GM12878 (cell line): ENCODE measurements at regions not wholly inside any gene's neighbourhood (a gene's known extent, or its start where the extent isn't known, plus 50 kb on each side); places are given as distances from the start of the nearest gene placed in this dataset.

Experiments used
- ATAC-seq: fragments of 200-7000 bp; cut with Tn5 transposase; 3 replicates; pipeline ENCODE4 v1.9.1; 2020; ENCODE audit warnings: mild to moderate bottlenecking, moderate library complexity
- BruUV-seq: library from RNA; stranded (reverse); fragments of 400-500 nt; replicated peaks from 2 replicates; lab custom pipeline; 2021; lab: Mats Ljungman, UMichigan
- CTCF ChIA-PET: fragments of 300-600 bp; sonication (Branson Sonifier 250); formaldehyde crosslinking; extraction: SDS; loops from one replicate; lab custom pipeline; 2021; ENCODE audit warnings: inconsistent platforms; lab: Yijun Ruan, JAX
- POLR2A ChIA-PET: fragments of 350-600 bp; formaldehyde crosslinking; extraction: SDS; loops from one replicate; lab custom pipeline; 2021; ENCODE audit warnings: inconsistent platforms; lab: Charles Lee
- RAD21 ChIA-PET: fragments of 300-600 bp; sonication (Branson Sonifier 250); formaldehyde crosslinking; loops from one replicate; lab custom pipeline; 2023; ENCODE audit warnings: antibody characterized with exemption; ENCODE audit not compliant: unreplicated experiment; lab: Charles Lee
- SMC1A ChIA-PET: fragments of 300-600 bp; sonication (Branson Sonifier 250); formaldehyde crosslinking; loops from one replicate; lab custom pipeline; 2023; ENCODE audit not compliant: unreplicated experiment, uncharacterized antibody; lab: Charles Lee
- DNase-seq: peaks from one replicate; pipeline ENCODE4 v3.0.0-alpha.2; 2011; ENCODE audit warnings: low read depth, low spot score
- FAIRE-seq: peaks from 3 replicates; lab custom pipeline; 2011; peaks lifted over from hg19 to GRCh38; lab: Jason Lieb, UNC
- H2AFZ ChIP-seq: 2 replicates; pipeline ENCODE4 v1.6.0; 2011; ENCODE audit warnings: low read depth, low read length, control low read depth; ENCODE audit not compliant: control insufficient read depth
- H3K27ac ChIP-seq: 2 replicates; pipeline ENCODE4 v1.5.1; 2011; ENCODE audit warnings: control low read depth; ENCODE audit not compliant: control insufficient read depth, insufficient read depth
- H3K27me3 ChIP-seq, 2 experiments: replicated peaks in 1 of 2; 2 replicates each; pipeline versions ENCODE4 v1.6.0 to v1.6.1; 2011; ENCODE audit warnings: low read length in 1 of 2; ENCODE audit not compliant: control insufficient read depth in 2 of 2, insufficient read depth in 2 of 2
- H3K36me3 ChIP-seq, 2 experiments: 2 replicates each; pipeline ENCODE4 v1.5.1; 2011; ENCODE audit warnings: low read length in 1 of 2; ENCODE audit not compliant: control insufficient read depth in 2 of 2, insufficient read depth in 2 of 2
- H3K4me1 ChIP-seq: 2 replicates; pipeline ENCODE4 v1.6.1; 2011; ENCODE audit warnings: mild to moderate bottlenecking, low read length, moderate library complexity, mixed read lengths; ENCODE audit not compliant: control insufficient read depth, insufficient read depth
- H3K4me2 ChIP-seq: 2 replicates; pipeline ENCODE4 v1.6.0; 2011; ENCODE audit warnings: control low read depth; ENCODE audit not compliant: control insufficient read depth, insufficient read depth
- H3K4me3 ChIP-seq: fragments of 200-600 bp; sonication (generic); 2 replicates; pipeline ENCODE4 v1.5.1; 2016
- H3K79me2 ChIP-seq: 2 replicates; pipeline ENCODE4 v1.6.0; 2011; ENCODE audit warnings: low read length; ENCODE audit not compliant: control insufficient read depth, insufficient read depth
- H3K9ac ChIP-seq: 2 replicates; pipeline ENCODE4 v1.8.0; 2011; ENCODE audit warnings: low read length, control low read depth, mixed read lengths; ENCODE audit not compliant: control insufficient read depth, insufficient read depth
- H3K9me3 ChIP-seq: replicated peaks from 3 replicates; pipeline ENCODE4 v1.5.1; 2011; ENCODE audit warnings: mild to moderate bottlenecking, low read length; ENCODE audit not compliant: control insufficient read depth, insufficient read depth
- H4K20me1 ChIP-seq: 2 replicates; pipeline ENCODE4 v1.6.0; 2011; ENCODE audit not compliant: control insufficient read depth, insufficient read depth
- CHD1 ChIP-seq: IDR thresholded peaks from 2 replicates; pipeline ENCODE4 v1.6.1; 2012; ENCODE audit warnings: low read depth, low read length, improper control_type of control experiment
- CHD4 ChIP-seq: fragments of 200-600 bp; sonication (generic); IDR thresholded peaks from 2 replicates; pipeline ENCODE4 v1.6.1; 2016; ENCODE audit warnings: mild to moderate bottlenecking
- EED ChIP-seq: sonication (generic); IDR thresholded peaks from 2 replicates; pipeline ENCODE4 v1.6.1; 2016; ENCODE audit warnings: antibody characterized with exemption, low read depth
- HCFC1 ChIP-seq: fragments of 150-350 bp; IDR thresholded peaks from 2 replicates; pipeline ENCODE4 v1.6.1; 2014; ENCODE audit warnings: low read length
- MTA2 ChIP-seq: fragments of 450-650 bp; IDR thresholded peaks from 2 replicates; pipeline ENCODE4 v1.6.1; 2016; ENCODE audit warnings: low read depth, mild to moderate bottlenecking, moderate library complexity
- MYB ChIP-seq: fragments of 150-350 bp; IDR thresholded peaks from 2 replicates; pipeline ENCODE4 v1.6.1; 2014; ENCODE audit warnings: mild to moderate bottlenecking, low read depth, low read length, borderline replicate concordance
- RB1 ChIP-seq: fragments of 450-650 bp; formaldehyde crosslinking; IDR thresholded peaks from 2 replicates; pipeline ENCODE4 v1.6.1; 2017; ENCODE audit warnings: mild to moderate bottlenecking, borderline replicate concordance
- SIX5 ChIP-seq: IDR thresholded peaks from 2 replicates; pipeline ENCODE4 v1.6.1; 2011; ENCODE audit warnings: mild to moderate bottlenecking, low read depth, low read length, moderate library complexity; ENCODE audit not compliant: severe bottlenecking
- SREBF2 ChIP-seq: IDR thresholded peaks from 2 replicates; pipeline ENCODE4 v1.6.1; 2012; ENCODE audit warnings: mild to moderate bottlenecking, low read length
- TAF1 ChIP-seq: IDR thresholded peaks from 2 replicates; pipeline ENCODE4 v1.6.1; 2011; ENCODE audit warnings: mild to moderate bottlenecking, low read depth, low read length, borderline replicate concordance
- YY1 ChIP-seq: IDR thresholded peaks from 2 replicates; pipeline ENCODE4 v1.6.1; 2011; ENCODE audit warnings: low read depth, mild to moderate bottlenecking, low read length
- ZNF24 ChIP-seq: fragments of 450-650 bp; IDR thresholded peaks from 2 replicates; pipeline ENCODE4 v1.6.1; 2017; ENCODE audit warnings: antibody characterized with exemption, mild to moderate bottlenecking
- WGBS: methylation state at CpG from one replicate; pipeline ENCODE4 v1.1.6; 2016; ENCODE audit warnings: low lambda C conversion rate; ENCODE audit not compliant: insufficient replicate concordance, insufficient coverage; ENCODE audit errors: missing lambda C conversion rate; 5-methylcytosine and 5-hydroxymethylcytosine counted together
- in situ Hi-C: fragments of 300-500 bp; cut with MboI; formaldehyde crosslinking; loops from 9 replicates; pipeline ENCODE4 v1.14.3; 2018; ENCODE audit warnings: mixed read lengths
- intact Hi-C: fragments of 100-400 bp; cut with micrococcal nuclease; formaldehyde crosslinking; loops from one replicate; pipeline ENCODE4 v1.14.2; 2022; ENCODE audit not compliant: unreplicated experiment

- TF ChIP-seq CHD1, result no peak
- no peak for TF ChIP-seq MYB
- no peak for TF ChIP-seq YY1
- no peak for TF ChIP-seq MTA2
- no peak for TF ChIP-seq HCFC1
- no peak for TF ChIP-seq RB1
- no peak for TF ChIP-seq TAF1
- no peak for TF ChIP-seq SIX5
- no peak for TF ChIP-seq SREBF2
- no peak for TF ChIP-seq CHD4
Measured at GRCh38 chr14:27320261-27320660, 722.4 kb upstream of the NOVA1 start (continued).

GRCh38 chr14:27327095-27327494 lies 729.3 kb upstream of the NOVA1 start:
- ChIA-PET POLR2A (no interaction called here), CTCF (no interaction called here), RAD21 (no interaction called here), SMC1A (no interaction called here)
- ATAC-seq (no peak), FAIRE-seq (no peak), DNase-seq (no peak)
- Histone ChIP-seq H3K27ac (no peak overlapping the region), H2AFZ (no peak overlapping the region), H3K4me2 (no peak overlapping the region), H3K4me3 (no peak overlapping the region), H3K9ac (no peak overlapping the region), H3K27me3 (no peaks in the 10 kb centered on the region), H4K20me1 (no peaks in the 10 kb centered on the region), H3K36me3 (no peaks in the 10 kb centered on the region), H3K4me1 (no peaks in the 10 kb centered on the region), H3K79me2 (no peaks in the 10 kb centered on the region), H3K9me3 (no peaks in the 10 kb centered on the region)
- TF ChIP-seq ZNF24 (no peak), EED (no peak)
- in situ Hi-C loops, result no loop called here
- intact Hi-C loops, result no loop called here
- 0% methylated on average over 3 of the region's 3 CpGs for WGBS
- BruUV-seq, result no TSS peak
